GM19324 (cell line): ENCODE measurements at regions not wholly inside any gene's neighbourhood (a gene's known extent, or its start where the extent isn't known, plus 50 kb on each side); places are given as distances from the start of the nearest gene placed in this dataset.
"Not testable (repeated sequence)": the region's sequence is repeated elsewhere in the genome, so short reads cannot be mapped to it uniquely, and the experiment has no call there.

Experiments used
- ATAC-seq: cut with Tn5 transposase; IDR thresholded peaks from one replicate; pipeline ENCODE4 v1.9.1; 2021; ENCODE audit warnings: mild to moderate bottlenecking, moderate library complexity; ENCODE audit not compliant: unreplicated experiment, low FRiP score

- peak; percentile 91 for ATAC-seq
Measured at GRCh38 chr1:206256935-206257334, 53.6 kb downstream of the SRGAP2 start.

- ATAC-seq: not testable (repeated sequence)
Measured at GRCh38 chr1:206261473-206261872, 58.1 kb downstream of the SRGAP2 start.

GRCh38 chr1:206262424-206262823 is 59.1 kb downstream of the SRGAP2 start:
- not testable (repeated sequence) for ATAC-seq

- ATAC-seq: not testable (repeated sequence)
Measured at GRCh38 chr1:206264916-206265315, 61.6 kb downstream of the SRGAP2 start.

GRCh38 chr1:206271153-206271552 is 67.8 kb downstream of the SRGAP2 start:
- ATAC-seq: not testable (repeated sequence)

GRCh38 chr1:206273104-206273503 is 69.8 kb downstream of the SRGAP2 start:
- not testable (repeated sequence) for ATAC-seq

- not testable (repeated sequence) for ATAC-seq
Measured at GRCh38 chr1:206276143-206276542, 72.8 kb downstream of the SRGAP2 start.

GRCh38 chr1:206278683-206279082 is 75.3 kb downstream of the SRGAP2 start:
- ATAC-seq: not testable (repeated sequence)

GRCh38 chr1:206280683-206281082 is 77.3 kb downstream of the SRGAP2 start:
- ATAC-seq: not testable (repeated sequence)

GRCh38 chr1:206281912-206282654 is 78.7 kb downstream of the SRGAP2 start:
- not testable (repeated sequence) for ATAC-seq

- ATAC-seq: not testable (repeated sequence)
Measured at GRCh38 chr1:206285024-206285960, 82.0 kb downstream of the SRGAP2 start.

GRCh38 chr1:206287759-206288158 is 84.4 kb downstream of the SRGAP2 start:
- ATAC-seq: not testable (repeated sequence)

- ATAC-seq: not testable (repeated sequence)
Measured at GRCh38 chr1:206288453-206288852, 85.1 kb downstream of the SRGAP2 start.

- ATAC-seq: not testable (repeated sequence)
Measured at GRCh38 chr1:206297145-206298031, 94.0 kb downstream of the SRGAP2 start.

GRCh38 chr1:206298032-206298392 is 94.7 kb downstream of the SRGAP2 start:
- ATAC-seq: not testable (repeated sequence)

- not testable (repeated sequence) for ATAC-seq
Measured at GRCh38 chr1:206299181-206299791, 95.9 kb downstream of the SRGAP2 start.

GRCh38 chr1:206299942-206300341 is 96.6 kb downstream of the SRGAP2 start:
- ATAC-seq: not testable (repeated sequence)

GRCh38 chr1:206302056-206302455 is 98.7 kb downstream of the SRGAP2 start:
- ATAC-seq: not testable (repeated sequence)

GRCh38 chr1:206307442-206307841 is 104.1 kb downstream of the SRGAP2 start:
- ATAC-seq: not testable (repeated sequence)

- not testable (repeated sequence) for ATAC-seq
Measured at GRCh38 chr1:206310948-206311347, 107.6 kb downstream of the SRGAP2 start.
